ENCODE measurements at regions not wholly inside any gene's neighbourhood (a gene's known extent, or its start where the extent isn't known, plus 50 kb on each side); places are given as distances from the start of the nearest gene placed in this dataset.

- Mint-ChIP-seq H3K27me3 (peaks cover 5% of the 10 kb centered on the region), H3K27ac (no peak overlapping the region), H3K4me3 (no peak overlapping the region), H3K4me1 (ENCODE audit: low read depth) (no peaks in the 10 kb centered on the region), H3K36me3 (ENCODE audit: low read depth) (no peaks in the 10 kb centered on the region), H3K9me3 (peaks cover 3% of the 10 kb centered on the region)
- POLR2A ChIA-PET: no interaction called here
- Histone ChIP-seq H3K4me3 (ENCODE audit: low read length) (no peak overlapping the region), H3K27me3 (ENCODE audit: control insufficient read depth in 1 of 2, insufficient read depth in 2 of 2, low read length in 2 of 2) (no peaks in the 10 kb centered on the region), H3K36me3 (ENCODE audit: insufficient read depth, low read length) (no peaks in the 10 kb centered on the region), H3K27ac (ENCODE audit: low read depth in 1 of 2, low read length in 2 of 2) (no peak overlapping the region), H3K9me3 (ENCODE audit: control insufficient read depth in 1 of 2, insufficient read depth in 1 of 2, low read length in 2 of 2) (peaks cover 0 to 5% of the 10 kb centered on the region in 2 experiments), H3K4me1 (ENCODE audit: insufficient read depth, low read length) (no peaks in the 10 kb centered on the region)
- no peak for ATAC-seq (ENCODE audit: poor library complexity)
- no peak for DNase-seq
- TF ChIP-seq, protein P1, sequence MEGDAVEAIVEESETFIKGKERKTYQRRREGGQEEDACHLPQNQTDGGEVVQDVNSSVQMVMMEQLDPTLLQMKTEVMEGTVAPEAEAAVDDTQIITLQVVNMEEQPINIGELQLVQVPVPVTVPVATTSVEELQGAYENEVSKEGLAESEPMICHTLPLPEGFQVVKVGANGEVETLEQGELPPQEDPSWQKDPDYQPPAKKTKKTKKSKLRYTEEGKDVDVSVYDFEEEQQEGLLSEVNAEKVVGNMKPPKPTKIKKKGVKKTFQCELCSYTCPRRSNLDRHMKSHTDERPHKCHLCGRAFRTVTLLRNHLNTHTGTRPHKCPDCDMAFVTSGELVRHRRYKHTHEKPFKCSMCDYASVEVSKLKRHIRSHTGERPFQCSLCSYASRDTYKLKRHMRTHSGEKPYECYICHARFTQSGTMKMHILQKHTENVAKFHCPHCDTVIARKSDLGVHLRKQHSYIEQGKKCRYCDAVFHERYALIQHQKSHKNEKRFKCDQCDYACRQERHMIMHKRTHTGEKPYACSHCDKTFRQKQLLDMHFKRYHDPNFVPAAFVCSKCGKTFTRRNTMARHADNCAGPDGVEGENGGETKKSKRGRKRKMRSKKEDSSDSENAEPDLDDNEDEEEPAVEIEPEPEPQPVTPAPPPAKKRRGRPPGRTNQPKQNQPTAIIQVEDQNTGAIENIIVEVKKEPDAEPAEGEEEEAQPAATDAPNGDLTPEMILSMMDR (IDR thresholded peaks at IDR 0.05): no peak
- intact Hi-C loops (cut with DNase I, micrococcal nuclease): no loop called here
- CTCF ChIA-PET: no interaction called here
These were observed 225.9 kb upstream of the BTBD3 start for GRCh38 chr20:11691766-11692165.

GRCh38 chr20:11692567-11692966 is 225.1 kb upstream of the BTBD3 start:
- H3K9me3 ChIP-seq (ENCODE audit: control insufficient read depth in 1 of 2, insufficient read depth in 1 of 2, low read length in 2 of 2): peaks cover 0 to under 1% of the 10 kb centered on the region in 2 experiments
- no peaks in the 10 kb centered on the region for H3K4me1 Mint-ChIP-seq (ENCODE audit: low read depth)
- no peaks in the 10 kb centered on the region for H3K36me3 ChIP-seq (ENCODE audit: insufficient read depth, low read length)
- H3K27ac ChIP-seq (ENCODE audit: low read depth in 1 of 2, low read length in 2 of 2): no peak overlapping the region
- intact Hi-C loops (cut with DNase I, micrococcal nuclease): no loop called here
- H3K9me3 Mint-ChIP-seq: peaks cover 3% of the 10 kb centered on the region
- peaks cover 5% of the 10 kb centered on the region for H3K27me3 Mint-ChIP-seq
- H3K4me3 Mint-ChIP-seq: no peak overlapping the region
- POLR2A ChIA-PET: no interaction called here
- H3K27me3 ChIP-seq (ENCODE audit: control insufficient read depth in 1 of 2, insufficient read depth in 2 of 2, low read length in 2 of 2): no peaks in the 10 kb centered on the region
- no peak overlapping the region for H3K27ac Mint-ChIP-seq
- CTCF ChIA-PET: interaction anchor here (0.7 kb wide), 1 partner anchor 41 kb away, joined by 3 read pairs; no protein-coding TSS in a partner anchor
- no peaks in the 10 kb centered on the region for H3K36me3 Mint-ChIP-seq (ENCODE audit: low read depth)
- TF ChIP-seq, protein P1 (IDR thresholded peaks at IDR 0.05): no peak
- no peak overlapping the region for H3K4me3 ChIP-seq (ENCODE audit: low read length)
- no peak for DNase-seq
- no peak for ATAC-seq (ENCODE audit: poor library complexity)
- H3K4me1 ChIP-seq (ENCODE audit: insufficient read depth, low read length): no peaks in the 10 kb centered on the region

GRCh38 chr20:11694467-11694866 is 223.2 kb upstream of the BTBD3 start:
- Histone ChIP-seq H3K36me3 (ENCODE audit: insufficient read depth, low read length) (no peaks in the 10 kb centered on the region), H3K27ac (ENCODE audit: low read depth in 1 of 2, low read length in 2 of 2) (no peak overlapping the region), H3K4me1 (ENCODE audit: insufficient read depth, low read length) (no peaks in the 10 kb centered on the region), H3K27me3 (ENCODE audit: control insufficient read depth in 1 of 2, insufficient read depth in 2 of 2, low read length in 2 of 2) (no peaks in the 10 kb centered on the region), H3K4me3 (ENCODE audit: low read length) (no peak overlapping the region), H3K9me3 (ENCODE audit: control insufficient read depth in 1 of 2, insufficient read depth in 1 of 2, low read length in 2 of 2) (peaks cover 0 to 4% of the 10 kb centered on the region in 2 experiments)
- no peaks in the 10 kb centered on the region for H3K36me3 Mint-ChIP-seq (ENCODE audit: low read depth)
- no peaks in the 10 kb centered on the region for H3K4me1 Mint-ChIP-seq (ENCODE audit: low read depth)
- TF ChIP-seq, protein P1 (IDR thresholded peaks at IDR 0.05): no peak
- DNase-seq (no peak), ATAC-seq (ENCODE audit: poor library complexity) (no peak)
- no peak overlapping the region for H3K4me3 Mint-ChIP-seq
- H3K9me3 Mint-ChIP-seq: peaks cover 2% of the 10 kb centered on the region
- no peaks in the 10 kb centered on the region for H3K27me3 Mint-ChIP-seq
- CTCF ChIA-PET: no interaction called here
- POLR2A ChIA-PET: no interaction called here
- H3K27ac Mint-ChIP-seq: no peak overlapping the region
- intact Hi-C loops (cut with DNase I, micrococcal nuclease): no loop called here

Data from CD4-positive, alpha-beta T cell (primary cell).